H1 (cell line): ENCODE measurements at regions not wholly inside any gene's neighbourhood (a gene's known extent, or its start where the extent isn't known, plus 50 kb on each side); places are given as distances from the start of the nearest gene placed in this dataset.

Experiments used
- CTCF ChIA-PET: fragments of 300-600 bp; sonication (Branson Sonifier 250); formaldehyde crosslinking; loops from one replicate; lab custom pipeline; 2021; ENCODE audit not compliant: partially characterized antibody; lab: Charles Lee
- POLR2A ChIA-PET: fragments of 300-600 bp; sonication (Branson Sonifier 250); formaldehyde crosslinking; loops from one replicate; lab custom pipeline; 2021; ENCODE audit warnings: inconsistent platforms; ENCODE audit not compliant: partially characterized antibody; lab: Charles Lee
- DNase-seq, 2 experiments: peaks; one replicate each; pipeline versions ENCODE4 v3.0.0 to v3.0.0-alpha.2; 2010 to 2022; ENCODE audit warnings: low spot score in 2 of 2, low read depth in 1 of 2, mixed read lengths in 1 of 2
- FAIRE-seq: peaks from 2 replicates; lab custom pipeline; 2011; peaks lifted over from hg19 to GRCh38; lab: Jason Lieb, UNC
- H2AFZ ChIP-seq: 2 replicates; pipeline ENCODE4 v1.8.1; 2012; ENCODE audit warnings: low read length, inconsistent platforms
- H2AK5ac ChIP-seq: 2 replicates; pipeline ENCODE4 v1.6.1; 2013; ENCODE audit warnings: low read depth, low read length
- H2BK120ac ChIP-seq: replicated peaks from 2 replicates; pipeline ENCODE3; 2013; ENCODE audit warnings: low read depth, low read length, inconsistent platforms
- H2BK12ac ChIP-seq: 2 replicates; pipeline ENCODE4 v1.6.1; 2013; ENCODE audit warnings: low read depth, low read length
- H2BK15ac ChIP-seq: 2 replicates; pipeline ENCODE4 v1.6.1; 2013; ENCODE audit warnings: low read length
- H2BK20ac ChIP-seq: 2 replicates; pipeline ENCODE4 v1.6.1; 2013; ENCODE audit warnings: low read length
- H2BK5ac ChIP-seq: 2 replicates; pipeline ENCODE4 v1.6.1; 2013; ENCODE audit warnings: low read depth, low read length
- H3K14ac ChIP-seq: 2 replicates; pipeline ENCODE4 v1.6.1; 2013; ENCODE audit warnings: inconsistent platforms; ENCODE audit not compliant: insufficient read length
- H3K18ac ChIP-seq: 2 replicates; pipeline ENCODE4 v1.6.1; 2013; ENCODE audit warnings: low read length; ENCODE audit errors: extremely low read depth
- H3K23ac ChIP-seq: 2 replicates; pipeline ENCODE4 v1.6.1; 2013; ENCODE audit warnings: inconsistent platforms; ENCODE audit not compliant: insufficient read length
- H3K23me2 ChIP-seq: 2 replicates; pipeline ENCODE4 v1.6.1; 2013; ENCODE audit warnings: low read depth, low read length
- H3K27ac ChIP-seq: 2 replicates; pipeline ENCODE4 v1.6.1; 2011; ENCODE audit warnings: low read depth, low read length, inconsistent platforms
- H3K27me3 ChIP-seq, 4 experiments: replicated peaks in 1 of 4; 1 replicate in 1 of 4; 2 replicates in 3 of 4; pipeline versions ENCODE4 v1.6.1 to v1.8.1; 2011 to 2013; ENCODE audit warnings: low read length in 3 of 4, mild to moderate bottlenecking in 3 of 4, inconsistent platforms in 2 of 4, mixed read lengths in 2 of 4, moderate library complexity in 1 of 4; ENCODE audit not compliant: control insufficient read depth in 3 of 4, insufficient read depth in 3 of 4; ENCODE audit errors: extremely low read depth in 1 of 4
- H3K36me3 ChIP-seq, 4 experiments: 2 replicates each; pipeline versions ENCODE4 v1.6.1 to v1.8.1; 2011 to 2013; ENCODE audit warnings: mild to moderate bottlenecking in 4 of 4, low read length in 3 of 4, moderate library complexity in 2 of 4, control low read depth in 1 of 4, inconsistent platforms in 1 of 4; ENCODE audit not compliant: insufficient read depth in 4 of 4, control insufficient read depth in 2 of 4
- H3K4ac ChIP-seq: replicated peaks from 2 replicates; pipeline ENCODE3; 2013; ENCODE audit warnings: low read length, low read depth, mixed read lengths, inconsistent platforms; ENCODE audit not compliant: insufficient read length
- H3K4me1 ChIP-seq, 4 experiments: replicated peaks in 1 of 4; 1 replicate in 1 of 4; 2 replicates in 3 of 4; pipeline versions ENCODE4 v1.6.1 to v1.8.1; 2011 to 2013; ENCODE audit warnings: low read length in 3 of 4, inconsistent platforms in 2 of 4, mixed read lengths in 1 of 4; ENCODE audit not compliant: insufficient read depth in 4 of 4, control insufficient read depth in 3 of 4
- H3K4me2 ChIP-seq, 2 experiments: 2 replicates each; pipeline versions ENCODE4 v1.6.1 to v1.8.1; 2011 to 2013; ENCODE audit warnings: low read depth in 2 of 2, low read length in 2 of 2, control low read depth in 1 of 2, inconsistent platforms in 1 of 2, mild to moderate bottlenecking in 1 of 2; ENCODE audit not compliant: insufficient read depth in 1 of 2
- H3K4me3 ChIP-seq, 4 experiments: fragments of 200-600, 300-600 bp in 1 of 4; sonication (generic), shearing (Covaris generic), sonication (Bioruptor Twin) in 1 of 4; 2 replicates each; pipeline versions ENCODE4 v1.5.1 to v1.8.1; 2011 to 2016; ENCODE audit warnings: low read length in 4 of 4, low read depth in 3 of 4, control low read depth in 2 of 4, inconsistent platforms in 2 of 4, mild to moderate bottlenecking in 2 of 4, mixed read lengths in 1 of 4, moderate library complexity in 1 of 4; ENCODE audit not compliant: insufficient read depth in 2 of 4; ENCODE audit errors: extremely low read depth in 1 of 4
- H3K56ac ChIP-seq: replicated peaks from 2 replicates; pipeline ENCODE3; 2013; ENCODE audit warnings: low read depth, mild to moderate bottlenecking, mixed read lengths, low read length, inconsistent platforms; ENCODE audit not compliant: insufficient read length
- H3K79me1 ChIP-seq: 2 replicates; pipeline ENCODE4 v1.6.1; 2013; ENCODE audit warnings: low read depth, low read length, control low read depth
- H3K79me2 ChIP-seq, 2 experiments: 2 replicates each; pipeline versions ENCODE4 v1.6.1 to v1.8.1; 2012 to 2013; ENCODE audit warnings: low read length in 2 of 2, mild to moderate bottlenecking in 2 of 2, inconsistent platforms in 1 of 2; ENCODE audit not compliant: insufficient read depth in 2 of 2, control insufficient read depth in 1 of 2
- H3K9ac ChIP-seq, 4 experiments: replicated peaks in 1 of 4; 1 replicate in 1 of 4; 2 replicates in 3 of 4; pipeline versions ENCODE4 v1.6.1 to v1.8.1; 2011 to 2013; ENCODE audit warnings: low read depth in 3 of 4, low read length in 3 of 4, control low read depth in 2 of 4, mild to moderate bottlenecking in 2 of 4, moderate library complexity in 2 of 4, inconsistent platforms in 1 of 4; ENCODE audit errors: extremely low read depth in 1 of 4
- H3K9me3 ChIP-seq, 2 experiments: 2 replicates each; pipeline versions ENCODE4 v1.6.1 to v1.8.1; 2012 to 2013; ENCODE audit warnings: mild to moderate bottlenecking in 2 of 2, moderate library complexity in 2 of 2, control low read depth in 1 of 2, inconsistent platforms in 1 of 2, low read depth in 1 of 2, low read length in 1 of 2, mixed read lengths in 1 of 2; ENCODE audit not compliant: insufficient read depth in 2 of 2
- H4K20me1 ChIP-seq, 2 experiments: replicated peaks in 1 of 2; 2 replicates each; pipeline versions ENCODE3 to v1.8.1; 2011 to 2013; ENCODE audit warnings: inconsistent platforms in 2 of 2, low read length in 2 of 2, mild to moderate bottlenecking in 1 of 2; ENCODE audit not compliant: insufficient read depth in 2 of 2, control insufficient read depth in 1 of 2
- H4K5ac ChIP-seq: 2 replicates; pipeline ENCODE4 v1.6.1; 2013; ENCODE audit warnings: low read length, low read depth, mixed read lengths, inconsistent platforms; ENCODE audit not compliant: insufficient read length
- H4K8ac ChIP-seq: 2 replicates; pipeline ENCODE4 v1.8.0; 2013; ENCODE audit warnings: mild to moderate bottlenecking, moderate library complexity, low read length, inconsistent platforms; ENCODE audit not compliant: insufficient read depth; ENCODE audit errors: extremely low read depth
- H4K91ac ChIP-seq: replicated peaks from 2 replicates; pipeline ENCODE3; 2013; ENCODE audit warnings: low read length, mixed read lengths, inconsistent platforms; ENCODE audit not compliant: insufficient read length
- ATF2 ChIP-seq: IDR thresholded peaks from 2 replicates; pipeline ENCODE4 v1.6.1; 2012; ENCODE audit warnings: low read length, inconsistent platforms
- HDAC2 ChIP-seq, 2 experiments: fragments of 300-600 bp in 1 of 2; sonication (generic) in 1 of 2; IDR thresholded peaks; 2 replicates each; pipeline ENCODE4 v1.6.1; 2011 to 2012; ENCODE audit warnings: low read depth in 2 of 2, low read length in 2 of 2, mild to moderate bottlenecking in 2 of 2, moderate library complexity in 2 of 2, borderline replicate concordance in 1 of 2, inconsistent platforms in 1 of 2
- NANOG ChIP-seq: IDR thresholded peaks from 2 replicates; pipeline ENCODE4 v1.6.1; 2011; ENCODE audit warnings: low read length, low read depth, mild to moderate bottlenecking, inconsistent platforms; ENCODE audit not compliant: insufficient read depth, poor library complexity, severe bottlenecking
- RFX5 ChIP-seq: IDR thresholded peaks from 2 replicates; pipeline ENCODE4 v1.6.1; 2011; ENCODE audit warnings: low read depth, low read length, improper control_type of control experiment, borderline replicate concordance
- RNF2 ChIP-seq: fragments of 200-900, 300-1000 bp; sonication (generic); IDR thresholded peaks from 2 replicates; pipeline ENCODE4 v1.7.1; 2016; ENCODE audit warnings: borderline replicate concordance, low read depth, mild to moderate bottlenecking, antibody characterized with exemption, low read length; ENCODE audit not compliant: poor library complexity, severe bottlenecking; ENCODE audit errors: missing control alignments
- RXRA ChIP-seq: IDR thresholded peaks from 2 replicates; pipeline ENCODE4 v1.6.1; 2011; ENCODE audit warnings: low read depth, mild to moderate bottlenecking, low read length, moderate library complexity; ENCODE audit not compliant: insufficient read depth
- SP1 ChIP-seq: IDR thresholded peaks from 2 replicates; pipeline ENCODE4 v1.6.1; 2011; ENCODE audit warnings: low read depth, low read length
- TCF12 ChIP-seq: IDR thresholded peaks from 2 replicates; pipeline ENCODE4 v1.6.1; 2011; ENCODE audit warnings: low read depth, mild to moderate bottlenecking, low read length
- USF2 ChIP-seq: IDR thresholded peaks from 2 replicates; pipeline ENCODE4 v1.6.1; 2011; ENCODE audit warnings: low read length, improper control_type of control experiment
- WGBS, 2 experiments: shearing (Covaris generic) in 1 of 2; methylation state at CpG; one replicate each; pipeline versions ENCODE4 v1.1.6 to v1.1.7; 2013 to 2015; ENCODE audit warnings: low lambda C conversion rate in 2 of 2, mixed read lengths in 2 of 2, inconsistent platforms in 1 of 2, low coverage in 1 of 2, missing lambda C conversion rate in 1 of 2; ENCODE audit not compliant: insufficient replicate concordance in 2 of 2, insufficient coverage in 1 of 2, insufficient read length in 1 of 2; ENCODE audit errors: extremely low coverage in 1 of 2, missing lambda C conversion rate in 1 of 2; 5-methylcytosine and 5-hydroxymethylcytosine counted together

GRCh38 chr3:159660326-159660725, 328.3 kb upstream of the IL12A start:
- H3K27ac ChIP-seq: no peak overlapping the region
- H4K8ac ChIP-seq: no peak overlapping the region
- whole genome bisulfite sequencing, 2 experiments: 91% methylated on average over 3 of the region's 3 CpGs; no CpG with 5 or more reads in 1 of the 2 experiments
- no peaks in the 10 kb centered on the region for H3K79me2 ChIP-seq
- H2BK12ac ChIP-seq: no peak overlapping the region
- H3K4me2 ChIP-seq: no peak overlapping the region
- H3K9ac ChIP-seq: no peak overlapping the region
- no peaks in the 10 kb centered on the region for H3K27me3 ChIP-seq
- H3K4ac ChIP-seq: no peak overlapping the region
- no peak overlapping the region for H4K5ac ChIP-seq
- H3K9me3 ChIP-seq: no peaks in the 10 kb centered on the region
- no peak overlapping the region for H3K18ac ChIP-seq
- no peak overlapping the region for H3K56ac ChIP-seq
- POLR2A ChIA-PET: no interaction called here
- no peaks in the 10 kb centered on the region for H3K4me1 ChIP-seq
- no peak overlapping the region for H3K14ac ChIP-seq
- no peak overlapping the region for H2BK20ac ChIP-seq
- H2BK120ac ChIP-seq: no peak overlapping the region
- H4K91ac ChIP-seq: no peak overlapping the region
- DNase-seq: no peak
- H3K36me3 ChIP-seq: no peaks in the 10 kb centered on the region
- no peaks in the 10 kb centered on the region for H3K79me1 ChIP-seq
- H3K4me3 ChIP-seq: no peak overlapping the region
- no peak for FAIRE-seq
- H3K23me2 ChIP-seq: no peaks in the 10 kb centered on the region
- H3K23ac ChIP-seq: no peak overlapping the region
- no peak overlapping the region for H2BK5ac ChIP-seq
- H2AK5ac ChIP-seq: no peak overlapping the region
- H4K20me1 ChIP-seq: no peaks in the 10 kb centered on the region
- H2BK15ac ChIP-seq: no peak overlapping the region
- H2AFZ ChIP-seq: no peak overlapping the region
- CTCF ChIA-PET: interaction anchor here (0.9 to 2.2 kb wide), 5 partner anchors 11 to 39 kb away, joined by 3 to 6 read pairs (median 6); no protein-coding TSS in a partner anchor
- TF ChIP-seq RNF2: no peak
- TF ChIP-seq ATF2: no peak
- TF ChIP-seq SP1: no peak
- no peak for TF ChIP-seq HDAC2 (IDR thresholded peaks at IDR 0.05; ENCODE audit: borderline replicate concordance in 1 of 2, low read depth in 2 of 2, low read length in 2 of 2)
- no peak for TF ChIP-seq RFX5
- TF ChIP-seq USF2: no peak
- no peak for TF ChIP-seq NANOG
- no peak for TF ChIP-seq RXRA
- no peak for TF ChIP-seq TCF12
